CD14-positive monocyte (primary cell): ENCODE measurements at regions not wholly inside any gene's neighbourhood (a gene's known extent, or its start where the extent isn't known, plus 50 kb on each side); places are given as distances from the start of the nearest gene placed in this dataset.

Source experiments
- DNase-seq, 3 donors: peaks; one replicate each; pipeline ENCODE4 v3.0.0-alpha.2; 2011 to 2022
- H2AFZ ChIP-seq: 2 replicates; pipeline ENCODE4 v1.6.0; 2012; ENCODE audit warnings: mild to moderate bottlenecking, low read depth, low read length, inconsistent platforms; ENCODE audit not compliant: insufficient read depth, poor library complexity, severe bottlenecking
- H3K27ac ChIP-seq, 2 donors: 1 replicate in 1 of 2; 2 replicates in 1 of 2; pipeline ENCODE4 v1.5.1; 2012 to 2013; ENCODE audit warnings: low read length in 2 of 2, control low read depth in 1 of 2, inconsistent platforms in 1 of 2, low read depth in 1 of 2, mild to moderate bottlenecking in 1 of 2
- H3K27me3 ChIP-seq, 2 donors: one replicate each; pipeline versions ENCODE4 v1.6.0 to v1.6.1; 2011 to 2013; ENCODE audit warnings: low read length in 2 of 2; ENCODE audit not compliant: control insufficient read depth in 2 of 2, insufficient read depth in 2 of 2
- H3K36me3 ChIP-seq, 2 donors: replicated peaks in 1 of 2; 1 replicate in 1 of 2; 2 replicates in 1 of 2; pipeline versions ENCODE4 v1.5.1 to v1.6.1; 2012 to 2013; ENCODE audit warnings: low read length in 2 of 2, control low read depth in 1 of 2, inconsistent platforms in 1 of 2, mild to moderate bottlenecking in 1 of 2; ENCODE audit not compliant: insufficient read depth in 2 of 2, control insufficient read depth in 1 of 2
- H3K4me1 ChIP-seq, 2 donors: 1 replicate in 1 of 2; 2 replicates in 1 of 2; pipeline versions ENCODE4 v1.5.1 to v1.6.1; 2012 to 2013; ENCODE audit warnings: low read length in 2 of 2, control low read depth in 1 of 2, inconsistent platforms in 1 of 2, mild to moderate bottlenecking in 1 of 2, moderate library complexity in 1 of 2; ENCODE audit not compliant: insufficient read depth in 2 of 2, control insufficient read depth in 1 of 2
- H3K4me2 ChIP-seq: replicated peaks from 2 replicates; pipeline ENCODE3; 2012; ENCODE audit warnings: low read length, moderate library complexity, mild to moderate bottlenecking; ENCODE audit not compliant: poor library complexity, severe bottlenecking; ENCODE audit errors: extremely low read depth
- H3K4me3 ChIP-seq, 3 experiments: fragments of 200-600 bp in 1 of 3; sonication (generic) in 1 of 3; replicated peaks in 1 of 3; 1 replicate in 2 of 3; 2 replicates in 1 of 3; pipeline ENCODE4 v1.5.1; 2011 to 2013; ENCODE audit warnings: low read length in 3 of 3, mild to moderate bottlenecking in 3 of 3, control low read depth in 2 of 3, low read depth in 2 of 3, inconsistent platforms in 1 of 3, moderate library complexity in 1 of 3
- H3K79me2 ChIP-seq: 2 replicates; pipeline ENCODE4 v1.6.0; 2012; ENCODE audit warnings: mild to moderate bottlenecking, control low read depth, inconsistent platforms, low read length, moderate library complexity; ENCODE audit not compliant: insufficient read depth
- H3K9ac ChIP-seq: 2 replicates; pipeline ENCODE4 v1.6.0; 2017; ENCODE audit warnings: low read length, mild to moderate bottlenecking; ENCODE audit not compliant: insufficient read depth, poor library complexity, severe bottlenecking
- H3K9me3 ChIP-seq, 2 donors: replicated peaks in 1 of 2; 1 replicate in 1 of 2; 2 replicates in 1 of 2; pipeline versions ENCODE4 v1.5.1 to v1.6.1; 2012 to 2013; ENCODE audit warnings: low read length in 2 of 2, control low read depth in 1 of 2; ENCODE audit not compliant: control insufficient read depth in 1 of 2, insufficient read depth in 1 of 2
- H4K20me1 ChIP-seq: 2 replicates; pipeline ENCODE4 v1.6.0; 2012; ENCODE audit warnings: mild to moderate bottlenecking, low read length, control low read depth, moderate library complexity; ENCODE audit not compliant: insufficient read depth
- H3K27ac Mint-ChIP-seq, 7 donors: one replicate each; pipeline ENCODE4 v1.8.0; 2020; ENCODE audit warnings: mild to moderate bottlenecking in 7 of 7, mixed read lengths in 7 of 7, moderate library complexity in 6 of 7, inconsistent platforms in 2 of 7
- H3K27me3 Mint-ChIP-seq, 3 donors: one replicate each; pipeline ENCODE4 v1.8.0; 2021 to 2022; ENCODE audit warnings: low read depth in 3 of 3, mild to moderate bottlenecking in 3 of 3, mixed read lengths in 3 of 3, moderate library complexity in 3 of 3, inconsistent platforms in 1 of 3
- H3K36me3 Mint-ChIP-seq, 2 donors: one replicate each; pipeline ENCODE4 v1.8.0; 2020; ENCODE audit warnings: mixed read lengths in 2 of 2, inconsistent platforms in 1 of 2, mild to moderate bottlenecking in 1 of 2
- H3K4me1 Mint-ChIP-seq: one replicate; pipeline ENCODE4 v1.8.0; 2020; ENCODE audit warnings: mild to moderate bottlenecking, mixed read lengths
- H3K4me3 Mint-ChIP-seq, 2 donors: one replicate each; pipeline ENCODE4 v1.8.0; 2020; ENCODE audit warnings: mild to moderate bottlenecking in 2 of 2, mixed read lengths in 2 of 2, moderate library complexity in 1 of 2
- H3K9me3 Mint-ChIP-seq, 7 donors: one replicate each; pipeline ENCODE4 v1.8.0; 2020 to 2022; ENCODE audit warnings: mixed read lengths in 7 of 7, mild to moderate bottlenecking in 6 of 7, moderate library complexity in 6 of 7, inconsistent platforms in 2 of 7
- WGBS: methylation state at CpG from one replicate; pipeline ENCODE4 v1.1.5; 2013; ENCODE audit warnings: missing lambda C conversion rate; ENCODE audit not compliant: insufficient coverage; 5-methylcytosine and 5-hydroxymethylcytosine counted together
- intact Hi-C, 2 donors: fragments of 100-400 bp; cut with micrococcal nuclease; formaldehyde crosslinking; loops; one replicate each; pipeline versions ENCODE4 v1.15.0 to v1.15.1; 2023
- TF ChIP-seq, protein P1 (sequence below): fragments of 200-600 bp; IDR thresholded peaks from one replicate; pipeline ENCODE4 v1.8.0; 2022; ENCODE audit warnings: antibody characterized with exemption, mild to moderate bottlenecking

- 89% methylated on average over 3 of the region's 4 CpGs for WGBS
- Histone ChIP-seq H3K79me2 (no peaks in the 10 kb centered on the region), H4K20me1 (no peaks in the 10 kb centered on the region), H3K36me3 (no peaks in the 10 kb centered on the region), H3K4me2 (no peak overlapping the region), H2AFZ (no peak overlapping the region), H3K9me3 (no peaks in the 10 kb centered on the region), H3K27me3 (no peaks in the 10 kb centered on the region), H3K4me1 (peaks cover 15 to 16% of the 10 kb centered on the region in 2 donors), H3K4me3 (no peak overlapping the region), H3K27ac (no peak overlapping the region), H3K9ac (no peak overlapping the region)
- no peak overlapping the region for H3K27ac Mint-ChIP-seq
- H3K4me1 Mint-ChIP-seq = peaks cover 27% of the 10 kb centered on the region
- no peaks in the 10 kb centered on the region for H3K27me3 Mint-ChIP-seq
- H3K36me3 Mint-ChIP-seq = no peaks in the 10 kb centered on the region
- TF ChIP-seq, protein P1, sequence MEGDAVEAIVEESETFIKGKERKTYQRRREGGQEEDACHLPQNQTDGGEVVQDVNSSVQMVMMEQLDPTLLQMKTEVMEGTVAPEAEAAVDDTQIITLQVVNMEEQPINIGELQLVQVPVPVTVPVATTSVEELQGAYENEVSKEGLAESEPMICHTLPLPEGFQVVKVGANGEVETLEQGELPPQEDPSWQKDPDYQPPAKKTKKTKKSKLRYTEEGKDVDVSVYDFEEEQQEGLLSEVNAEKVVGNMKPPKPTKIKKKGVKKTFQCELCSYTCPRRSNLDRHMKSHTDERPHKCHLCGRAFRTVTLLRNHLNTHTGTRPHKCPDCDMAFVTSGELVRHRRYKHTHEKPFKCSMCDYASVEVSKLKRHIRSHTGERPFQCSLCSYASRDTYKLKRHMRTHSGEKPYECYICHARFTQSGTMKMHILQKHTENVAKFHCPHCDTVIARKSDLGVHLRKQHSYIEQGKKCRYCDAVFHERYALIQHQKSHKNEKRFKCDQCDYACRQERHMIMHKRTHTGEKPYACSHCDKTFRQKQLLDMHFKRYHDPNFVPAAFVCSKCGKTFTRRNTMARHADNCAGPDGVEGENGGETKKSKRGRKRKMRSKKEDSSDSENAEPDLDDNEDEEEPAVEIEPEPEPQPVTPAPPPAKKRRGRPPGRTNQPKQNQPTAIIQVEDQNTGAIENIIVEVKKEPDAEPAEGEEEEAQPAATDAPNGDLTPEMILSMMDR = no peak
- DNase-seq = no peak
- H3K4me3 Mint-ChIP-seq = no peak overlapping the region
- peaks cover 0 to 7% (median 0%) of the 10 kb centered on the region in 7 donors for H3K9me3 Mint-ChIP-seq
- intact Hi-C loops = no loop called here
Measured at GRCh38 chr14:98544174-98544573, 727.8 kb downstream of the BCL11B start.

- Histone ChIP-seq H3K4me1 (peaks cover 15 to 16% of the 10 kb centered on the region in 2 donors), H3K79me2 (no peaks in the 10 kb centered on the region), H4K20me1 (no peaks in the 10 kb centered on the region), H3K27ac (no peak overlapping the region), H3K36me3 (no peaks in the 10 kb centered on the region), H3K27me3 (no peaks in the 10 kb centered on the region), H3K4me3 (no peak overlapping the region), H3K9ac (no peak overlapping the region), H2AFZ (no peak overlapping the region), H3K4me2 (no peak overlapping the region), H3K9me3 (no peaks in the 10 kb centered on the region)
- Mint-ChIP-seq H3K4me3 (no peak overlapping the region), H3K27ac (no peak overlapping the region), H3K9me3 (peaks cover 0 to 7% (median 0%) of the 10 kb centered on the region in 7 donors), H3K27me3 (no peaks in the 10 kb centered on the region), H3K4me1 (peaks cover 27% of the 10 kb centered on the region), H3K36me3 (no peaks in the 10 kb centered on the region)
- no peak for DNase-seq
- TF ChIP-seq, protein P1 = no peak
- intact Hi-C loops = no loop called here
Measured at GRCh38 chr14:98545181-98545580, 726.8 kb downstream of the BCL11B start.
